Chondrocyte (in vitro differentiated cells): ENCODE measurements at regions not wholly inside any gene's neighbourhood (a gene's known extent, or its start where the extent isn't known, plus 50 kb on each side); places are given as distances from the start of the nearest gene placed in this dataset.
"Not testable (repeated sequence)": the region's sequence is repeated elsewhere in the genome, so short reads cannot be mapped to it uniquely, and the experiment has no call there.

Experiments
- DNase-seq: peaks from one replicate; pipeline ENCODE4 v3.0.0; 2021; ENCODE audit warnings: mixed read lengths, low spot score
- H3K27ac Mint-ChIP-seq: one replicate; pipeline ENCODE4 v1.8.0; 2021; ENCODE audit warnings: mild to moderate bottlenecking, moderate library complexity, mixed read lengths; ENCODE audit not compliant: unreplicated experiment
- H3K27me3 Mint-ChIP-seq: 2 replicates; pipeline ENCODE4 v1.8.0; 2021; ENCODE audit warnings: low read depth, mixed read lengths
- H3K36me3 Mint-ChIP-seq: 2 replicates; pipeline ENCODE4 v1.8.0; 2021; ENCODE audit warnings: low read depth, mixed read lengths
- H3K4me1 Mint-ChIP-seq: 2 replicates; pipeline ENCODE4 v1.8.0; 2021; ENCODE audit warnings: low read depth, mild to moderate bottlenecking, mixed read lengths
- H3K4me3 Mint-ChIP-seq: one replicate; pipeline ENCODE4 v1.8.0; 2021; ENCODE audit warnings: mild to moderate bottlenecking, moderate library complexity, mixed read lengths; ENCODE audit not compliant: unreplicated experiment
- H3K9me3 Mint-ChIP-seq: 2 replicates; pipeline ENCODE4 v1.8.0; 2021; ENCODE audit warnings: low read depth, mixed read lengths
- TF ChIP-seq, protein P1 (sequence below): fragments of 200-600 bp; sonication (generic); IDR thresholded peaks from 2 replicates; pipeline ENCODE4 v1.5.0; 2021; ENCODE audit warnings: antibody characterized with exemption, mild to moderate bottlenecking, moderate library complexity

DNA sequence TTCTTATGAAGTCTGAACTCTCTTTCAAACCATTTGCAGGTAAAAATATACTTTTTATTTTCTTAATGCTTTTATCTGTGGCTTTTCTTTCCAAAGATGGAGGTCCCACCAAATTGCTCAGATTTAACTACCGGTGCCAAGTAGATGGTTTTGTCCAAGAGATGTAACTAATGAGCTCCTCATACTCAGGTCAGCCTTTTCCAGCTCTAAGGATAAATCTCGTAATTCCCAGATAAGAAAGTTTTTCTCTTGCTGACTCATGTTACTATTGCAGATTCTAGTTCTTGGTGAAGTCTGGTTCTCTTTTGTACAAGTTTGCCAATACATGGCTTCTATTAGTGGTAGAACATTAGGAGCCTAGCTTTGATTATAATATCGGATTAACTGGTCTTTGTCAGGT, 550.8 kb upstream of the ZNF804A start:
- TF ChIP-seq, protein P1, sequence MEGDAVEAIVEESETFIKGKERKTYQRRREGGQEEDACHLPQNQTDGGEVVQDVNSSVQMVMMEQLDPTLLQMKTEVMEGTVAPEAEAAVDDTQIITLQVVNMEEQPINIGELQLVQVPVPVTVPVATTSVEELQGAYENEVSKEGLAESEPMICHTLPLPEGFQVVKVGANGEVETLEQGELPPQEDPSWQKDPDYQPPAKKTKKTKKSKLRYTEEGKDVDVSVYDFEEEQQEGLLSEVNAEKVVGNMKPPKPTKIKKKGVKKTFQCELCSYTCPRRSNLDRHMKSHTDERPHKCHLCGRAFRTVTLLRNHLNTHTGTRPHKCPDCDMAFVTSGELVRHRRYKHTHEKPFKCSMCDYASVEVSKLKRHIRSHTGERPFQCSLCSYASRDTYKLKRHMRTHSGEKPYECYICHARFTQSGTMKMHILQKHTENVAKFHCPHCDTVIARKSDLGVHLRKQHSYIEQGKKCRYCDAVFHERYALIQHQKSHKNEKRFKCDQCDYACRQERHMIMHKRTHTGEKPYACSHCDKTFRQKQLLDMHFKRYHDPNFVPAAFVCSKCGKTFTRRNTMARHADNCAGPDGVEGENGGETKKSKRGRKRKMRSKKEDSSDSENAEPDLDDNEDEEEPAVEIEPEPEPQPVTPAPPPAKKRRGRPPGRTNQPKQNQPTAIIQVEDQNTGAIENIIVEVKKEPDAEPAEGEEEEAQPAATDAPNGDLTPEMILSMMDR = no peak
- H3K36me3 Mint-ChIP-seq = no peaks in the 10 kb centered on the region
- no peaks in the 10 kb centered on the region for H3K9me3 Mint-ChIP-seq
- no peak overlapping the region for H3K4me3 Mint-ChIP-seq
- H3K27ac Mint-ChIP-seq = no peak overlapping the region
- H3K27me3 Mint-ChIP-seq = peaks cover 22% of the 10 kb centered on the region
- no peak for DNase-seq
- no peaks in the 10 kb centered on the region for H3K4me1 Mint-ChIP-seq

DNA sequence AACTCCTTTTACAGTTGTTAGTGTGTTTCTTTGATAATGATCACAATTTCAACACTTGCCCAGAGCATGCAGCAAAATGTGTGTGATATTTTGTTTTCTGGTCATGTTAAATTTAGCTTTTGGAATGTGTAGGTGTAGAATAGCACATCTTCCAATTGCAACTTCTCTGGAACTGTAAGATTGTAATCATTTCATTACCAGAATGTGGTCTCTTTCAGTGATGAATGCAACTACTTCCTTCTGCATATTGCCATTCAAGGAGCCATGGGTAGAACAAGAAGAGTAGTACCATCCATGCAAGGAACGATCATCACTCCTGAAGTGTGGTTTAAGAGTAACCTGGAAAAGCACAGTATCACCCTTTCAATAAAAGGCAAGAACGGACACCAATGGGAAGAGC, 548.8 kb upstream of the ZNF804A start:
- Mint-ChIP-seq H3K27ac (no peak overlapping the region), H3K36me3 (no peaks in the 10 kb centered on the region), H3K4me3 (no peak overlapping the region), H3K27me3 (peaks cover 22% of the 10 kb centered on the region), H3K9me3 (no peaks in the 10 kb centered on the region), H3K4me1 (no peaks in the 10 kb centered on the region)
- TF ChIP-seq, protein P1 = no peak
- DNase-seq = no peak

DNA sequence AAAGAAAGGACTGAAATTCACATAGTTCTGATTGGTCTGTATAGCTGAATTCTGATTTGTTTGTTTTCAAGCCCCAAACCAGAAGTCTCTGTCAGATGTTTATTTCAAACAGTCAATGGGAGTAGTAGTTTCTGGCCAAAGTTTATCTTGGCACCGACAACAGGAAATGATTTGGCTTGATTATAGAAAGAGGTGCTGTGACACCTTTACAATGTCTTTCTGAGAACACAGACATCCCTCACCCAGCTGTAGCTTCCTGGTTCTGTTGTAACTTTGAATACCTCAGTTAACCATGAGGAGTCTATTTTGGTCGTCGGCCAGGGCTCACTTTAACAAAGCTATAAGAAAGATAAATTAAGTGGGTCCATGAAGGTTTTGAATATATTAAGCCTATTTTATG, 545.0 kb upstream of the ZNF804A start:
- Mint-ChIP-seq H3K4me1 (no peaks in the 10 kb centered on the region), H3K27me3 (peaks cover 4% of the 10 kb centered on the region), H3K36me3 (no peaks in the 10 kb centered on the region), H3K27ac (no peak overlapping the region), H3K4me3 (no peak overlapping the region), H3K9me3 (no peaks in the 10 kb centered on the region)
- no peak for DNase-seq
- TF ChIP-seq, protein P1 = no peak

DNA sequence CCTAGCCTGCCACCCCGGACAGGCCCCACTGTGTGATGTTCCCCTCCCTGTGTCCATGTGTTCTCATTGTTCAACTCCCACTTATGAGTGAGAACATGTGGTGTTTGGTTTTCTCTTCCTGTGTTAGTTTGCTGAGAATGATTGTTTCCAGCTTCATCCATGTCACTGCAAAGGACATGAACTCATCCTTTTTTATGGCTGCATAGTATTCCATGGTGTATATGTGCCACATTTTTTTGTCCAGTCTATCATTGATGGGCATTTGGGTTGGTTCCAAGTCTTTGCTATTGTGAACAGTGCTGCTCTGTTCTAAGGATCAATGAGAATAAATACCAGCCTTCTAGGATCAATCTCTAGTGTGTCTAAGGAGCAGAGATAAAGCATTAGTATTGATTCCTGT, 543.9 kb upstream of the ZNF804A start:
- not testable (repeated sequence) for H3K9me3 Mint-ChIP-seq, H3K4me3 Mint-ChIP-seq, DNase-seq

DNA sequence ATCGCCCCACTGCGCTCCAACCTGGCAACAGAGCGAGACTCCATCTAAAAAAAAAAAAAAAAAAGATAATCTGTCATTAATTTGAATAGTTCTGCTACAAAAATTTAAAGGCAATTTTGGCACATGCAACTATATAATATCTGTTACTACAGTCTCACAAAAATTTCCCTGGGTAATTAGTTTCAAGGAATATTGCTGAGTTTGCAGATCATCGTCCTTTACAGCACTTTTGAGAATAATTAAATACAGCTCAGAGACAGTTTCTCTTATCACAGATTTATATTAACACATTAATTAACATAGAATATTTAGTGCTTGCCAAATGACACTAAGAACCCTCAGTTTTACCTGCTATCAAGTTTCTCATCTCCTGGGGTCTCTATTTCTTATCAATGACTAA, 540.4 kb upstream of the ZNF804A start:
- TF ChIP-seq, protein P1 = no peak
- no peak overlapping the region for H3K4me3 Mint-ChIP-seq
- H3K4me1 Mint-ChIP-seq = no peaks in the 10 kb centered on the region
- H3K27ac Mint-ChIP-seq = no peak overlapping the region
- no peak for DNase-seq
- no peaks in the 10 kb centered on the region for H3K36me3 Mint-ChIP-seq
- no peaks in the 10 kb centered on the region for H3K27me3 Mint-ChIP-seq
- peaks cover 4% of the 10 kb centered on the region for H3K9me3 Mint-ChIP-seq

More for the DNA sequence above, 543.9 kb upstream of the ZNF804A start:
- H3K4me1 Mint-ChIP-seq, H3K27ac Mint-ChIP-seq, H3K36me3 Mint-ChIP-seq, H3K27me3 Mint-ChIP-seq: not testable (repeated sequence)

DNA sequence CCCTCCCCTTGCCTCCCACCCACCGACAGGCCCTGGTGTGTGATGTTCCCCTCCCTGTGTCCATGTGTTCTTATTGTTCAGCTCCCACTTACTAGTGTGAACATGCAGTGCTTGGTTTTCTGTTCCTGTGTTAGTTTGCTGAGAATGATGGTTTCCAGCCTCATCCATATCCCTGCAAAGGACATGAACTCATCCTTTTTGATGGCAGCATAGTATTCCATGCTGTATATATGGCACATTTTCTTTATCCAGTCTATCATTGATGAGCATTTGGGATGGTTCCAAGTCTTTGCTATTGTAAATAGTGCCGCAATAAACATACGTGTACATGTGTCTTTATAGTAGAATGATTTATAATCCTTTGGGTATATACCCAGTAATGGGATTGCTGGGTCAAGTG, 538.1 kb upstream of the ZNF804A start:
- H3K27me3 Mint-ChIP-seq, H3K4me3 Mint-ChIP-seq, H3K36me3 Mint-ChIP-seq, DNase-seq, H3K4me1 Mint-ChIP-seq, H3K9me3 Mint-ChIP-seq, H3K27ac Mint-ChIP-seq: not testable (repeated sequence)
